Gastroesophageal sphincter (tissue), 4 donors: ENCODE measurements at regions not wholly inside any gene's neighbourhood (a gene's known extent, or its start where the extent isn't known, plus 50 kb on each side); places are given as distances from the start of the nearest gene placed in this dataset.

Experiments
- ATAC-seq: fragments of 150-250 bp; one replicate; pipeline ENCODE4 v1.9.1; 2016; ENCODE audit warnings: mild to moderate bottlenecking, moderate library complexity
- H3K27ac ChIP-seq, 4 donors: fragments of 200-600 bp; sonication (generic) in 3 of 4; 1 replicate in 3 of 4; 2 replicates in 1 of 4; pipeline ENCODE4 v1.5.1; 2016 to 2019
- H3K27me3 ChIP-seq: fragments of 200-600 bp; sonication (generic); one replicate; pipeline ENCODE4 v1.5.1; 2019
- H3K36me3 ChIP-seq, 2 donors: fragments of 200-600 bp; sonication (generic); one replicate each; pipeline ENCODE4 v1.5.1; 2019; ENCODE audit warnings: control low read depth in 1 of 2
- H3K4me1 ChIP-seq, 3 donors: fragments of 200-600 bp; sonication (generic); 1 replicate in 2 of 3; 2 replicates in 1 of 3; pipeline ENCODE4 v1.5.1; 2016 to 2019; ENCODE audit warnings: control low read depth in 2 of 3
- H3K4me3 ChIP-seq, 2 donors: fragments of 200-600 bp; sonication (generic); one replicate each; pipeline ENCODE4 v1.5.1; 2019; ENCODE audit warnings: mild to moderate bottlenecking in 1 of 2, moderate library complexity in 1 of 2
- H3K9me3 ChIP-seq, 3 donors: fragments of 200-600 bp; sonication (generic); one replicate each; pipeline ENCODE4 v1.5.1; 2017 to 2019; ENCODE audit warnings: control low read depth in 2 of 3
- CTCF ChIP-seq, 4 experiments: fragments of 200-600 bp in 2 of 4; fragments of 450-650 bp in 2 of 4; sonication (generic) in 1 of 4; IDR thresholded peaks; one replicate each; pipeline ENCODE4 v1.5.1; 2017 to 2019; ENCODE audit warnings: antibody characterized with exemption in 4 of 4, mild to moderate bottlenecking in 2 of 4, moderate library complexity in 2 of 4
- EP300 ChIP-seq: sonication (generic); formaldehyde crosslinking; IDR thresholded peaks from one replicate; pipeline ENCODE4 v1.6.1; 2017; ENCODE audit warnings: antibody characterized with exemption, mild to moderate bottlenecking
- POLR2A ChIP-seq, 2 donors: fragments of 450-650 bp; IDR thresholded peaks; one replicate each; pipeline ENCODE4 v1.6.1; 2017; ENCODE audit warnings: antibody characterized with exemption in 2 of 2, mild to moderate bottlenecking in 2 of 2, moderate library complexity in 1 of 2
- POLR2AphosphoS5 ChIP-seq: sonication (generic); formaldehyde crosslinking; IDR thresholded peaks from one replicate; pipeline ENCODE4 v1.6.1; 2017; ENCODE audit warnings: antibody characterized with exemption
- WGBS, 2 donors: methylation state at CpG; one replicate each; pipeline ENCODE4 v1.1.5; 2018; ENCODE audit warnings: low coverage in 1 of 2; 5-methylcytosine and 5-hydroxymethylcytosine counted together

- WGBS, 2 donors = 0% methylated on average over 1 of the region's 38 CpGs; no CpG with 5 or more reads in 1 of the 2 donors
- H3K4me3 ChIP-seq = peak overlapping the region in 1 of 2 donors; percentile 19
- H3K9me3 ChIP-seq = peaks cover 0 to 2% (median 0%) of the 10 kb centered on the region in 3 donors
- H3K36me3 ChIP-seq = no peaks in the 10 kb centered on the region
- no peak for ATAC-seq
- peaks cover 64% of the 10 kb centered on the region for H3K27me3 ChIP-seq
- no peak overlapping the region for H3K27ac ChIP-seq
- TF ChIP-seq EP300 = no peak
- TF ChIP-seq POLR2AphosphoS5 = no peak
- no peak for TF ChIP-seq CTCF (IDR thresholded peaks at IDR 0.05)
- no peak for TF ChIP-seq POLR2A (IDR thresholded peaks at IDR 0.05)
- peaks cover 0 to 11% (median 2%) of the 10 kb centered on the region in 3 donors for H3K4me1 ChIP-seq
These were observed 174.1 kb upstream of the RTL1 start for GRCh38 chr14:101077481-101078074.

GRCh38 chr14:101078170-101078891 lies 174.8 kb upstream of the RTL1 start:
- Histone ChIP-seq H3K4me1 (peaks cover 0 to 11% (median 2%) of the 10 kb centered on the region in 3 donors), H3K27me3 (peaks cover 64% of the 10 kb centered on the region), H3K36me3 (no peaks in the 10 kb centered on the region), H3K27ac (no peak overlapping the region), H3K4me3 (no peak overlapping the region), H3K9me3 (peaks cover 0 to 9% (median 0%) of the 10 kb centered on the region in 3 donors)
- 82 to 100% methylated on average over 1 to 4 of the region's 8 CpGs for WGBS, 2 donors
- TF ChIP-seq POLR2AphosphoS5 (no peak), POLR2A (IDR thresholded peaks at IDR 0.05) (no peak), EP300 (no peak), CTCF (IDR thresholded peaks at IDR 0.05) (no peak)
- ATAC-seq = no peak

- Histone ChIP-seq H3K9me3 (peaks cover 0 to 14% (median 0%) of the 10 kb centered on the region in 3 donors), H3K36me3 (no peaks in the 10 kb centered on the region), H3K27ac (no peak overlapping the region), H3K4me1 (peaks cover 0 to 11% (median 2%) of the 10 kb centered on the region in 3 donors), H3K4me3 (no peak overlapping the region), H3K27me3 (peaks cover 65% of the 10 kb centered on the region)
- no peak for ATAC-seq
- 100% methylated on average over 1 of the region's 9 CpGs; no CpG with 5 or more reads in 1 of the 2 donors for WGBS, 2 donors
- TF ChIP-seq POLR2A (IDR thresholded peaks at IDR 0.05) (no peak), POLR2AphosphoS5 (no peak), CTCF (IDR thresholded peaks at IDR 0.05) (no peak), EP300 (no peak)
These were observed 175.3 kb upstream of the RTL1 start for GRCh38 chr14:101078892-101079221.

GRCh38 chr14:101080922-101081593 lies 177.5 kb upstream of the RTL1 start:
- H3K9me3 ChIP-seq = peaks cover 0 to 19% (median 0%) of the 10 kb centered on the region in 3 donors
- TF ChIP-seq EP300 = no peak
- TF ChIP-seq CTCF (IDR thresholded peaks at IDR 0.05) = no peak
- no peak for TF ChIP-seq POLR2AphosphoS5
- no peak for TF ChIP-seq POLR2A (IDR thresholded peaks at IDR 0.05)
- peaks cover 0 to 11% (median 2%) of the 10 kb centered on the region in 3 donors for H3K4me1 ChIP-seq
- H3K36me3 ChIP-seq = no peaks in the 10 kb centered on the region
- H3K4me3 ChIP-seq = no peak overlapping the region
- H3K27me3 ChIP-seq = peaks cover 53% of the 10 kb centered on the region
- WGBS, 2 donors = 88 to 89% methylated on average over 2 of the region's 2 CpGs
- ATAC-seq = no peak
- no peak overlapping the region for H3K27ac ChIP-seq
